ENCODE measurements at regions not wholly inside any gene's neighbourhood (a gene's known extent, or its start where the extent isn't known, plus 50 kb on each side); places are given as distances from the start of the nearest gene placed in this dataset.

GRCh38 chr6:105835373-105835772, 250.8 kb upstream of the PRDM1 start:
- Histone ChIP-seq H3K4me1 (ENCODE audit: control insufficient read depth in 1 of 2, insufficient read depth in 1 of 2, low read depth in 1 of 2, low read length in 1 of 2) (peaks cover 18 to 31% of the 10 kb centered on the region in 2 experiments), H3K4me3 (ENCODE audit: low read depth in 1 of 2, low read length in 1 of 2) (no peak overlapping the region), H3K36me3 (no peaks in the 10 kb centered on the region), H3K27me3 (no peaks in the 10 kb centered on the region), H3K9me3 (no peaks in the 10 kb centered on the region), H3K27ac (no peak overlapping the region)
- no peak for TF ChIP-seq CTCF (IDR thresholded peaks at IDR 0.05)

DNA sequence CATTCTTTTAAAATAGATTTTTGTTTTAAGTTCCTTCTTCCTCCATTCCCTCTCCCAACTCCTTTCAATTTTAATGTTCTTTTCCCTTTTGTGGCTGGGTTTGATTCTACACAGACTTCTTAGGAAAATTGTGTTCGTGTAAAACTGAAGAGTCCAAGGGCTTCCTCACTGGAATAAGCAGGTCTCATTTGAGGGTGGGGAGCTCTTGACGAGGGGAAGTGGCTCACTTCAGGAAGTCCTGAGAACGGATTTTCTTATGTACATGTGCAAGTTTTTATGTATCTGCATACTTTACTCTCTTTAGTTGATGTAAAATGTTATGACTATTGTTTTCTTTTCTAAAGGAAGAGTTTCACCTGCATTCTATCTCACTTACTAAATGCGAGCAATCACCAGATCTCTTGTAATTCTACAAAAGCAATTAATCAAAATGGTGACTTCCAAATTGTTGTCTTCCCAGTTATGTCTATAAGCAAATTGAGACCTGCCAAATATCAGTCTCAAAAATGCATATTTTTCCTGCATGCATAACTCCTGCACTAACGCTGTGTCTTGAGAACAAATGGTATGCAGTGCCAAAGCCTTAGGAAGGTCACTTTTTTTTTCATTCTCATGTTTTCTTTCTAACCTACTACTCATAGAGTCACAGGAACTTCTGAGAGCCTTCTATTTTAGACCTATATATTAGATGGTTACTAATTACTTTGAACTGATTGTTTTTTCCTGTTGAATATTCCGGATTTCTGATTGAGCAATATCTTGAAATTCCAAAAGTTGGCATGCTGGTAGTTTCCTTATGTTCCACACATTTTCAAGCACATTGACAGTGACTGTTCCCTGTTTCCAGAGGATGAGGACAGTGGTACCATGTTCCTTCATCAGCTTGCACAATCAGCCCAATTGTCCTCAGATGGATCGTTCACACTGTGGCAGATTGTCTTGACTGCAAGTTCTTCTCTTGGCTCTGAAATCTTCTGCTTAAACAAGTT, 251.9 kb upstream of the PRDM1 start:
- Histone ChIP-seq H3K27ac (no peak overlapping the region), H3K4me1 (ENCODE audit: control insufficient read depth in 1 of 2, insufficient read depth in 1 of 2, low read depth in 1 of 2, low read length in 1 of 2) (peaks cover 18 to 31% of the 10 kb centered on the region in 2 experiments), H3K36me3 (no peaks in the 10 kb centered on the region), H3K27me3 (no peaks in the 10 kb centered on the region), H3K9me3 (no peaks in the 10 kb centered on the region), H3K4me3 (ENCODE audit: low read depth in 1 of 2, low read length in 1 of 2) (no peak overlapping the region)
- no peak for TF ChIP-seq CTCF (IDR thresholded peaks at IDR 0.05)

GRCh38 chr6:105832313-105832761, 253.8 kb upstream of the PRDM1 start:
- Histone ChIP-seq H3K27me3 (no peaks in the 10 kb centered on the region), H3K27ac (peak overlapping the region; percentile 76)
- no peak for TF ChIP-seq CTCF (IDR thresholded peaks at IDR 0.05)

DNA sequence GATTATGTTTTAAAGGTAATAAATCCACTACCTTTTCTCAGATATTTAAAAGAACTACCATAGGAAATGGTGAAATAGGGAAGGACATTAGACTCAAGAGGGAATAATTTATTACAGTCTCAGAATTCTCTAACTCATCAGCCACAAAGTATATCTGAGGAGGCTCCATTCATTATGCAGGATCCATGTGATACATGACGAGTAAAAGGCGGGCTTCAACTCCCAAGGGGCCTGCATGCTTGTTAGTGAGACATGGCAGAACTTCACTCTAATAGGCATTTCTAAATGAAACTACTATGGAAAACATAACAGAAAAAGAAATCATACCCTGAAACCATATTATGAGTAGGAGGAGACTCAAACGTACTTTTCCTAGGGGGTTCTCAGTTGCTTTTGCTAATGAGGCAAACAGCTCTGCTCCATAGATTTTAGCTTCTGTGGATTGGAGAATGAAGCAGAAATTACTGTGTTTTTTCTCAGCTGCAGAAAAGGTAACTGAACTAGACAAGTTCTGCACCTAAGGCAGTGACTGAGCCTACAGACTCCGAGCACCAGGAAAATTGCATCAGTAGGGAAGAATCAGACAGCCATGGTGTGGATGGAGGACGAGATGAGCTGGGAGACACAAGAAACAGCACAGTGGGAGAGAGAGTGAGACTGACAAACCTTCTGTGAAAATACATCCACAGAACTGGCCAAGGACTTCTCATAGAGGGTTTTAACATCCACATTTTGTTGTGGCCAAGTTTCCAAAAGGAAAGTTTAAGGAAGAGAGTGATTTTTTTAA, 254.6 kb upstream of the PRDM1 start:
- no peaks in the 10 kb centered on the region for H3K36me3 ChIP-seq
- TF ChIP-seq CTCF (IDR thresholded peaks at IDR 0.05), result no peak
- H3K27ac ChIP-seq, result peak overlapping the region; percentile 76
- H3K4me3 ChIP-seq (ENCODE audit: low read depth in 1 of 2, low read length in 1 of 2), result no peak overlapping the region
- H3K27me3 ChIP-seq, result no peaks in the 10 kb centered on the region
- peaks cover 18 to 31% of the 10 kb centered on the region in 2 experiments for H3K4me1 ChIP-seq (ENCODE audit: control insufficient read depth in 1 of 2, insufficient read depth in 1 of 2, low read depth in 1 of 2, low read length in 1 of 2)
- no peaks in the 10 kb centered on the region for H3K9me3 ChIP-seq

More at GRCh38 chr6:105832313-105832761, 253.8 kb upstream of the PRDM1 start:
- Histone ChIP-seq H3K4me1 (ENCODE audit: control insufficient read depth in 1 of 2, insufficient read depth in 1 of 2, low read depth in 1 of 2, low read length in 1 of 2) (peaks cover 18 to 31% of the 10 kb centered on the region in 2 experiments), H3K4me3 (ENCODE audit: low read depth in 1 of 2, low read length in 1 of 2) (no peak overlapping the region), H3K36me3 (no peaks in the 10 kb centered on the region), H3K9me3 (no peaks in the 10 kb centered on the region)

DNA sequence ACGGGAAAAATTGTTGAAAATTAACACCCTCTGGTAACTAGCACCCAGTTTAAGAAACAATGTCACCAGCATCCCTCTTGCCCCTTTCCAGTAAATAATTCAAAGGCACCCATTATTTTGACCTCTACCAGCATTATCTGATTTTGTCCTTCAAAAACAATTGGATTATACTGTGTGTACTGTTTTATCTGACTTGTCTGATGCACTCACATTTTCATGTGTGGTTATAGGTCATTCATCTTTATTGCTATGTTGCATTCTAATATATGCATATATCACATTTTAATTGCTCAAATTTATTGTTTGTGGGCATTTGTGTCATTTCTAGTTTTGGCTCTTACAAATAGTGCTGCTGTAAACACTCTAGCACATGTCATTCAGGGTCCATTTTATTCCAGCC, 260.9 kb upstream of the PRDM1 start:
- no peak for TF ChIP-seq CTCF (IDR thresholded peaks at IDR 0.05)
- H3K27ac ChIP-seq, result no peak overlapping the region
- no peaks in the 10 kb centered on the region for H3K27me3 ChIP-seq

More for the DNA sequence above, 260.9 kb upstream of the PRDM1 start:
- Histone ChIP-seq H3K36me3 (no peaks in the 10 kb centered on the region), H3K4me3 (ENCODE audit: low read depth in 1 of 2, low read length in 1 of 2) (no peak overlapping the region), H3K9me3 (no peaks in the 10 kb centered on the region), H3K4me1 (ENCODE audit: control insufficient read depth in 1 of 2, insufficient read depth in 1 of 2, low read depth in 1 of 2, low read length in 1 of 2) (peaks cover 8 to 12% of the 10 kb centered on the region in 2 experiments)
